NCI-H748 (cell line): ENCODE measurements at regions not wholly inside any gene's neighbourhood (a gene's known extent, or its start where the extent isn't known, plus 50 kb on each side); places are given as distances from the start of the nearest gene placed in this dataset.

Source experiments
- DNase-seq: peaks from one replicate; lab custom pipeline; 2025; ENCODE audit not compliant: unreplicated experiment; lab: John Stamatoyannopoulos, UW

- DNase-seq: no peak
These were observed 92.5 kb downstream of the KLF6 start for GRCh38 chr10:3692387-3692999.

GRCh38 chr10:3691482-3691881 lies 93.5 kb downstream of the KLF6 start:
- DNase-seq: no peak

GRCh38 chr10:3689871-3690510 lies 95.0 kb downstream of the KLF6 start:
- no peak for DNase-seq

GRCh38 chr10:3687510-3688081 lies 97.4 kb downstream of the KLF6 start:
- no peak for DNase-seq

- DNase-seq: no peak
These were observed 99.6 kb downstream of the KLF6 start for GRCh38 chr10:3685384-3685783.

- DNase-seq: no peak
These were observed 100.1 kb downstream of the KLF6 start for GRCh38 chr10:3684891-3685290.

GRCh38 chr10:3683560-3683959 lies 101.4 kb downstream of the KLF6 start:
- DNase-seq: no peak

GRCh38 chr10:3682745-3683144 lies 102.3 kb downstream of the KLF6 start:
- peak; percentile 94 for DNase-seq

GRCh38 chr10:3681642-3682554 lies 103.1 kb downstream of the KLF6 start:
- DNase-seq: peak; percentile 79

GRCh38 chr10:3679950-3680629 lies 104.9 kb downstream of the KLF6 start:
- no peak for DNase-seq

- no peak for DNase-seq
These were observed 106.3 kb downstream of the KLF6 start for GRCh38 chr10:3678629-3679227.

GRCh38 chr10:3676564-3676963 lies 108.4 kb downstream of the KLF6 start:
- DNase-seq: no peak

GRCh38 chr10:3672220-3672619 lies 112.8 kb downstream of the KLF6 start:
- DNase-seq: no peak

- no peak for DNase-seq
These were observed 113.5 kb downstream of the KLF6 start for GRCh38 chr10:3671386-3671955.

GRCh38 chr10:3668966-3669330 lies 116.1 kb downstream of the KLF6 start:
- DNase-seq: no peak

- no peak for DNase-seq
These were observed 116.6 kb downstream of the KLF6 start for GRCh38 chr10:3668276-3668965.

GRCh38 chr10:3666525-3667302 lies 118.3 kb downstream of the KLF6 start:
- no peak for DNase-seq

GRCh38 chr10:3665316-3665908 lies 119.6 kb downstream of the KLF6 start:
- no peak for DNase-seq

- no peak for DNase-seq
These were observed 122.2 kb downstream of the KLF6 start for GRCh38 chr10:3662775-3663174.
